NCI-H1694 treated with DMSO at 0.1 percent for 48 hours (cell line): ENCODE measurements at regions not wholly inside any gene's neighbourhood (a gene's known extent, or its start where the extent isn't known, plus 50 kb on each side); places are given as distances from the start of the nearest gene placed in this dataset.
A peak's percentile ranks its signal among the peaks of the same experiment; 100 is the strongest.

ENCODE experiments used
- DNase-seq: peaks from one replicate; lab custom pipeline; 2025; lab: John Stamatoyannopoulos, UW

DNA sequence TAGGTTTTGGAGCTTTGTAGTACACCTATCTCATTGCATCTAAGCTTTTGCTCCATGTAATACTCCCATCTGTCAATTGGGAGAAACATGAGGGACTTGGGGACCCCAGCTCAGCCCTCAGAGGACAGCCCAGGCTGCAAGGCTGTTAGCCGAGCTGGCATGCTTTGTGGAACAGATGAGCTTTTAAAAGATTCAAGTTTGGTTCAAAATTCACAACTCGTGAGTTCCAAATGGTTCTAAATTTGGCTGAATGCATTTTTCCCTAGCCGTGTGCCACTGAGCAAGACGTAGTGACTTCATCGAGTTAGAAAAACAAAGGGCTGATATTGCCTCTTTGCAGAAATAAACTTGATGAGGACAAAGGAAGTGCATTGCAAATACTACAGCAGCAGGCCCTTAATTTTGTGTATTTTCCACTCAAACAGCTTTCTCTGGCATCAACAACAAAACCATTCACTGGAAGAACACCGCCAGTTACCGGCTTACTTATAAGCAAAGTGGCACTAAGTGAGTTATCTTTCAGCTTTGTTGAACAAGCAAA lies 165.0 kb upstream of the HS3ST1 start:
- peak; percentile 80 for DNase-seq

DNA sequence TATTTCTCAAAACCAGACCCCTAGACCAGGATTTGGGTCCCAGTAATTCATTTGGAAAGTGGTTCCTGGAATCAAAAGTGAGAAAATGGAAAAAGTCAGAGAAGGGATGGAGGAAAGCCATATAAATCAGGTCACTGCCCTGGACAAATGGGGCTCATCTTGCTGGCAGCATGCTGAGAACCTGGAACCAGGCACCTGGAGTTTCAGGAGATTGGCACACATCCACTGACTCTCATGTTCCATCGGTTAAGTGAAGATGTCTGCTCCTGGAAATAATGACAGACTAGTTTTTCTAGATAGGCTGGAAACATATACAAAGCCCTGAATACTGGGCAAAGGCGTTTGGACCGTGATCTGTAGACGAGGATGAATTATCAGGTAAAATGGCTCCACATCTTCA lies 163.6 kb upstream of the HS3ST1 start:
- DNase-seq = no peak

DNA sequence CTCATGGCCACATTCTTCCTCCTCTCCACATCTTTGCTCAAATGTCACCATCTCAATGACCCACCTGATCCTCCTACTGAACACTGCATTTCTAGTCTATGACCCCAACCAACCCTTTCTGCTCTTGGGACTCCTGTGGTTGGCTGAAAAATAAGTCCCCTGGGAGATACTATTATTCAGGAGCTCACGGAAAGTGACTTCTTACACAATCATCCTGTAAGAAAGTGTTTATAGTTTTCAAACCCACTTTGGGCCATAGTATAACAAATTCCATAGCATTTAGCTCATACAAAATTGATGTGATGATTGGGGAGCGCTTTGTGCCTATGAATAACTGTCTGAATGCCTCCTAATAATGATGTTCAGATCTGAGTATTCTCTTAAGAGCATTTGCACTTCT lies 161.4 kb upstream of the HS3ST1 start:
- no peak for DNase-seq

GRCh38 chr4:11589676-11590075 lies 161.0 kb upstream of the HS3ST1 start:
- DNase-seq = no peak

DNA sequence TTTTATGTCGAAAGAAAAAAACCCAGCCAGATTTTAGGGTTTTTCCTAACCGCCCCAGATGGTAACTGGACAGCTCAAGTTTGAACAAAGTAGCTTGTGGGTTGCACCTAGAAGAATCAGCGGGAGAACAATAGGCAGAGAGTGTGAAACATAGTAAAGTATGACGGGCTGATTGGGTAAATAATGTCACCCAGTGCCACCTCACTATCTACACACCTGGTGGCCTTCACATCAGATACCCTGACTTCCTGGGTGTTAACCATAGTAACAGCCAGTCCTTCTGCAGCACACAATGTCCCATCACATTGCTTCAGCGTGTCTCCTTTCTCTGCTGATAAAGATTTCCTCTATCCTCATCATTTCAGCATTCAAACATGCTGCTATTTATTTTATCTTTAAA lies 159.1 kb upstream of the HS3ST1 start:
- DNase-seq = no peak

DNA sequence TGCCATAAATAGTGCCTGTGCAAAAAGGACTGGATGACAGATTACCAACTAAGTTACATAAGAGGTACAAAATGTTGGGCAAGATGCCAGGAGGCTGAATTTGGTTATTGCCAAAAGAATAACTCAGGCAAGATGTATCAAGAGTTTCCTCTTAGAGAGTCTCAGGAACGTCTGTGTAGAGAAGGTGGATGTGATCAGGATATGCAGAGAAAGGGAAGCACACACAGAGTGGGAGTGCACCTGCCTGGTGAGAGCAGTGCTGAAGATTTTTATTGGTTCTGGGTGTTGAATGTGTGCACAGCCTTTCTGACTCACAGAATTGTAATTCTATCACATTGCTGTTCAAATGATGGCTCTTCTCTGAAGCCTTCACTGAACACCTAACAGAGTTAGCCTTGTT lies 156.8 kb upstream of the HS3ST1 start:
- DNase-seq = no peak

DNA sequence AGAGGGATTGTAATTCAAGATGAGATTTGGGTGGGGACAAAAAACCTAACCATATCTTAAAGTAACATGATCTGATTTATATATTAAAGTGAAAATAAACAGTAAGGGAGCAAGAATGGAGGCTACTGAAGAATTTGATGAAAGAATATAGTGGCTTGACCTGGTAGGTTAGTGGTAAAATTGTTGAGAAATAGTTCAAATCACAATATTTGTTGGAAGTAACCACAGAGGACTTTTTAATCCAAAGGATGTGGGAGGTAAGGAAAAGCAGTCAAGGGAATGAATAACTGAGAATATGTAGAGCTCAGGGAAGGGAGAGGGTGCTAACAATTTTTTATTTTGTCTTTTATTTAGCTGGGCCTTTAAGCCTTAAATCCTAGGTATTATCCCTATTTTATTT lies 139.8 kb upstream of the HS3ST1 start:
- no peak for DNase-seq

DNA sequence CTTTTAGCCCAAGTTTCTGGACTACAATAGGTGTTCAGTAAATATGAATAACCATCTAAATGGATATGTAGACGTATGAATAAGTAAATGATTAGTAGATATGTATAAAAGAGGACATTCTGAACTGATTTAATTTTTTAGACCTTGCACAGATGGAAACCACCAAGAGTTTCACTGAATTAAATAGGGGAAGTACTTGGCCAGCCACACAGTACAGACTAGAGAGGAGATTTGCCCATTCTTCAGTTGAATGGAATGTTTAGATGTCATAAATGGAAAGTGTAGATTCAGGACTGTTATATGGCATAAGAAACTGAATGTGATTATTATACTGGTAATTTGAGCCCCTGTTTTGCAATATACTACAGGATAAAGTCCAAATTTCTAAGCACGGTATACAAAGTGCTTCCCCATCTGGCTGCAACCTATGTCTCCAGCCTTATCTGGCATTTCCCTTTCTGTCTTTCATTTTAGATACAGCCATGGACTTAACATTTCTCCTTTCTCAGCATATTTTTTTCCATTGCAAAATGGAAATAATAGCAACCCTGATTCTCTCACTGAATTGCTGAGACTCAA lies 137.8 kb upstream of the HS3ST1 start:
- no peak for DNase-seq

- DNase-seq = no peak
These were observed 137.2 kb upstream of the HS3ST1 start for GRCh38 chr4:11565899-11566298.

GRCh38 chr4:11565213-11565612 lies 136.5 kb upstream of the HS3ST1 start:
- DNase-seq = no peak

DNA sequence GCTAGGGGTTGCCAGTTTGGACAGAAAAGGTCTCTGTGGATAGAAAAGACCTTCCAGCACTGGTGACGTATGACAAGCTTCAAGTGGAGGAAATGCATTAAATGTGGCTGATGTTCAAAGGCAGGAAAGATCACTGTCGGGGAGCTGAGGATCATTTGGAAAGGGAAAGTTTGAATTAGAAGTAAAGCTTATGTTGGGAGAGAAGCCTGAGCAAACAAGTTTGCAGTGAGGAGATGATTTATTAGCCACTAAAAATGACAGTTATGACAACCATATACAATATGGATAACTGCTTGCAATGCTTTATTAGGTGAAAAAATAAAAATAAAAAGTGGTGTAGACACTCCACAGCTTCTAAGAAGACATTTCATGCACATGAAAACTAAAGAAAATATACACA lies 135.3 kb upstream of the HS3ST1 start:
- DNase-seq = no peak

- no peak for DNase-seq
These were observed 120.8 kb upstream of the HS3ST1 start for GRCh38 chr4:11549525-11549924.

- DNase-seq = no peak
These were observed 119.9 kb upstream of the HS3ST1 start for GRCh38 chr4:11548597-11549082.

DNA sequence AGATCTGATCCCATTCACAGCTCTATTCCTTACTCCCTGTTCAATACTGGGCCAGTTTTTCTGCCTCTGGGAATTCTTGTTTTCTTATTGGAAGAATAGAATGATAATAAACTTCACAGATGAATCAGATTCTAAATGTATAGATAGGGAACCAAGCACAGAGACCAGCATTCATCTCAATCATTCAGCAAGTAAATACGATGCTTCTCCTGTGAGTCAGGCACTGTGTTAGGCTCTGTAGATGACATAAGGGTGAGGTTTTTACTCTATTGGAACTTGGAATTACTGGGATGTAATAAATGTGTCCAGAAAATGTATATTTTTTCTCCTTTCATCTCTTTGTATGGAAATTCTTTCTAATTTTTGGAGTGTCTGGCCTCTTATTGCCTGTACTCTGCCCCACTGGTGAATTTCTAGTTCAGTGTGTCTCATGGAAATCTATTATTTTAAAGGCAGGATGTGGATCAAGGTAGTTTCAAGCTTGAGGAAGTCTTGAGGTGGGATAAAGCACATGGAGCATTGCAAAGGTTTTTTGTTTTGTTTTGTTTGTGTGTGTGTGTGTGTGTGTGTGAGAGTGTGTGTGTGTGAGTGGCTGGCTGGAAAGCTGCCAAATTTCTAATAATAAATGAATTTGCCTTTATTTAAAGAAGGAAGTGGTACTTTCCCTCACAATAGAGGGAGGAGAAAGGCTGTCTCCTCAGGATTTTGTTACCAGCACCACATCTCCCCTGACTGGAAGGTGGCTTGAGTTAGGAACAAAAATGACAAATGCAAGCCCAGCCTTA lies 117.9 kb upstream of the HS3ST1 start:
- DNase-seq = no peak

- DNase-seq = no peak
These were observed 117.0 kb upstream of the HS3ST1 start for GRCh38 chr4:11545651-11546050.

GRCh38 chr4:11544211-11544610 lies 115.5 kb upstream of the HS3ST1 start:
- DNase-seq = no peak

- no peak for DNase-seq
These were observed 115.0 kb upstream of the HS3ST1 start for GRCh38 chr4:11543706-11544105.

DNA sequence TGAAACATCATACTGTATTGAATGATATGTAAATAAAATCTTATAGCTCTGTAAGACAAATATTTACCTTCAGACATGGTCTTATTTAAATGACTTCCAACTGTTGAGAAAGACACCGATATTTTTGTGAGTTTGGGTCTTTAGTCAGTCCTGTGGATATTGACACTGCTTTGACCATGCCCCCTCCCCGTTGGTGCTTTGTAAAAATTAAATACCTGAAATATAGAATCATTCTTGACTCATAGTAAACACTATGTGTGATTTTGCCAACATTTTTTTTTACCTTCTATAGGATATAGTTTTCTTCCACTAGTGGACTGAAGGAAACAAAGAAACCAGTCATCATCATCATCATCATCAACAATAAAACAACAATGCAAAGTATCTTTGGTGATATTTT lies 114.3 kb upstream of the HS3ST1 start:
- no peak for DNase-seq

- DNase-seq = no peak
These were observed 109.2 kb upstream of the HS3ST1 start for GRCh38 chr4:11537846-11538245.

DNA sequence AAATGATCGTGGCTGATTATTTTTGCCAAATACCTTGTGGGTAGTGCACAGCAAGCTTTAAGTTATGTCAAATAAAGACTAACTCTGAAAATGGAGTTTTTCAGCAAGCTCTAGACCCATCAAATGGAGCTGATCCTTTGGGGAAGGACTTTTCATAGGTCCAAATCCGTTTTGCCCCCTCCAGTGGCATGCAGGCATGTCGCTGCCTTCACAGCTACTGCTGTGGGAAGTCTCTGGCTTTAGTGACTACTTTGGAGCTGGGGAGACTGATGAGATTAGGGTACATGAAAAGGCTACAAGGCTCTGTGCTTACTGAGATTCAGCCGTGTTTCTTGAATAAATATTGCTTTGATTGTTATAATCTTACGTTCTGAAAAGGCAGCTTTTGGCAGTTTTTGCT lies 106.6 kb upstream of the HS3ST1 start:
- no peak for DNase-seq

DNA sequence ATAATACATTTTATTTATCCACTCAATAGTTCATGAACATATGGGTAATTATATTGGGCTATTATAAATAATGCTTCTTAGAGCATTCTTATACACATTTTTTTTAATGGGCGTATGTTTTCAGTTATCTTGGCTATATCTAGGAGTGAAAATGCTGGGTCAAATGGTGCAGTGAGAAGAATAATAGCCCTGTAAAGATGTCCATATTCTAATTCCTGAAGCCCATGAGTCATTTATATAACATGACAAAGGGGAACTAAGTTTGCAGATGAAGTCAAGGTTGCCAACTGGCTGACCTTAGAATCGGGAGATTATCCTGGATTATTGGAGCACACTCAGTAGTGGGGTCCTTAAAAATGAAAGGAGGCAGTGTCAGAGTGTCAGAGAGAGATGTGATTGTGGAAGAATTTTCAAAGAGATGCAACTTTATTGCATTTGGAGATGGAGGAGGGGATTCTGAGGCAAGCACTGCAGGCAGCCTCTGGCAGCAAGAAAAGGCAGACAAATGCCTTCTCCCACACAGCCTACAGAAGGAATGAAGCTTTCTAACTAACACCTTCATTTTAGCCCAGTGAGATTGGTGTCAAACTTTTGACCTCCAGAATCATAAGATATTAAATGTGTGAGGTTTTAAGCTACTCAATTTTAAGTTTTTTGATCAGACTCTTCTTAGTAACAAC lies 106.1 kb upstream of the HS3ST1 start:
- no peak for DNase-seq

DNA sequence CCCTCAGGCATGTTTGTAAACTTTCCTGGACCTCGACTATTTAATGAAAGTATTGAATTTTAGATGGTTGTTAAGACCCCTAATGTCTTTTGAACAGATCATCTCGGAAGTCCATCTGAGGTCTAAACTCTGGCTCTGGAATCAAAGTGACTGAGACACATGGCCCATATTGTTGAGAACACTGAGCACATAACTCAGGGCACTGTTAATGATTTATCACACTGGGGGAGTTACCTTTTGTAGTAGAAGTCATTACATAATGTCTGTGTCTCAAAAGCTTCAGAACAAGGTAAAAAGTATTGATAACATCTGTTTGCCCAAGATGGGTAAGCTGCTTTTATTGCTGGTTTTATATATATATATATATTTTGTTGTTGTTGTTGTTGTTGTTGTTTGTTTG lies 103.4 kb upstream of the HS3ST1 start:
- no peak for DNase-seq

DNA sequence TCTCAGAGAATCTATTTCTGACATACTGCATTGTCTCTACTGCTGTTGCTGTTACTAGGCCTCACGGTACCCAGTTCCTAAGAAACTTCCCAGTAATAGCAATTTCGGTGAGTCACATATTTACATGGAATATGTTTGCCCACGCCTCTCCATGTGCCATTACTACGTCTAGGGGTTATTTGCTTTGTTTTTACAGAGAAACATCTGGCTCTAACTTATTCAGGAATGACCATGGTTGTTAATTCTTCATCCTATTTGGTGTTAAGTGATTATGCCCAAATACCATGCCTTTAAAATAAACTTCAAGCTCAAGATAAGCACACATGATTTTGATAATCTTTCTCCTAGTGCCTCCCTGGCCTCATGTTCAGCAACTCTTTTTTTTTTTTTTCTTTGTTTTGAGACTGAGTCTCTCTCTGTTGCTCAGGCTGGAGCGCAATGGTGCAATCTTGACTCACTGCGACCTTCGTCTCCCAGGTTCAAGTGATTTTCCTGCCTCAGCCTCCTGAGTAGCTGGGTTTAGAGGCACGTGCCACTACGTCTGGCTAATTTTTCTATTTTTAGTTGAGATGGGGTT lies 101.0 kb upstream of the HS3ST1 start:
- no peak for DNase-seq
